H1 (cell line): ENCODE measurements at regions not wholly inside any gene's neighbourhood (a gene's known extent, or its start where the extent isn't known, plus 50 kb on each side); places are given as distances from the start of the nearest gene placed in this dataset.

Experiments used
- CTCF ChIA-PET: fragments of 300-600 bp; sonication (Branson Sonifier 250); formaldehyde crosslinking; loops from one replicate; lab custom pipeline; 2021; ENCODE audit not compliant: partially characterized antibody; lab: Charles Lee
- POLR2A ChIA-PET: fragments of 300-600 bp; sonication (Branson Sonifier 250); formaldehyde crosslinking; loops from one replicate; lab custom pipeline; 2021; ENCODE audit warnings: inconsistent platforms; ENCODE audit not compliant: partially characterized antibody; lab: Charles Lee
- DNase-seq, 2 experiments: peaks; one replicate each; pipeline versions ENCODE4 v3.0.0 to v3.0.0-alpha.2; 2010 to 2022; ENCODE audit warnings: low spot score in 2 of 2, low read depth in 1 of 2, mixed read lengths in 1 of 2
- FAIRE-seq: peaks from 2 replicates; lab custom pipeline; 2011; peaks lifted over from hg19 to GRCh38; lab: Jason Lieb, UNC
- H2AFZ ChIP-seq: 2 replicates; pipeline ENCODE4 v1.8.1; 2012; ENCODE audit warnings: low read length, inconsistent platforms
- H2AK5ac ChIP-seq: 2 replicates; pipeline ENCODE4 v1.6.1; 2013; ENCODE audit warnings: low read depth, low read length
- H2BK120ac ChIP-seq: replicated peaks from 2 replicates; pipeline ENCODE3; 2013; ENCODE audit warnings: low read depth, low read length, inconsistent platforms
- H2BK12ac ChIP-seq: 2 replicates; pipeline ENCODE4 v1.6.1; 2013; ENCODE audit warnings: low read depth, low read length
- H2BK15ac ChIP-seq: 2 replicates; pipeline ENCODE4 v1.6.1; 2013; ENCODE audit warnings: low read length
- H2BK20ac ChIP-seq: 2 replicates; pipeline ENCODE4 v1.6.1; 2013; ENCODE audit warnings: low read length
- H2BK5ac ChIP-seq: 2 replicates; pipeline ENCODE4 v1.6.1; 2013; ENCODE audit warnings: low read depth, low read length
- H3K14ac ChIP-seq: 2 replicates; pipeline ENCODE4 v1.6.1; 2013; ENCODE audit warnings: inconsistent platforms; ENCODE audit not compliant: insufficient read length
- H3K18ac ChIP-seq: 2 replicates; pipeline ENCODE4 v1.6.1; 2013; ENCODE audit warnings: low read length; ENCODE audit errors: extremely low read depth
- H3K23ac ChIP-seq: 2 replicates; pipeline ENCODE4 v1.6.1; 2013; ENCODE audit warnings: inconsistent platforms; ENCODE audit not compliant: insufficient read length
- H3K23me2 ChIP-seq: 2 replicates; pipeline ENCODE4 v1.6.1; 2013; ENCODE audit warnings: low read depth, low read length
- H3K27ac ChIP-seq: 2 replicates; pipeline ENCODE4 v1.6.1; 2011; ENCODE audit warnings: low read depth, low read length, inconsistent platforms
- H3K27me3 ChIP-seq, 4 experiments: replicated peaks in 1 of 4; 1 replicate in 1 of 4; 2 replicates in 3 of 4; pipeline versions ENCODE4 v1.6.1 to v1.8.1; 2011 to 2013; ENCODE audit warnings: low read length in 3 of 4, mild to moderate bottlenecking in 3 of 4, inconsistent platforms in 2 of 4, mixed read lengths in 2 of 4, moderate library complexity in 1 of 4; ENCODE audit not compliant: control insufficient read depth in 3 of 4, insufficient read depth in 3 of 4; ENCODE audit errors: extremely low read depth in 1 of 4
- H3K36me3 ChIP-seq, 4 experiments: 2 replicates each; pipeline versions ENCODE4 v1.6.1 to v1.8.1; 2011 to 2013; ENCODE audit warnings: mild to moderate bottlenecking in 4 of 4, low read length in 3 of 4, moderate library complexity in 2 of 4, control low read depth in 1 of 4, inconsistent platforms in 1 of 4; ENCODE audit not compliant: insufficient read depth in 4 of 4, control insufficient read depth in 2 of 4
- H3K4ac ChIP-seq: replicated peaks from 2 replicates; pipeline ENCODE3; 2013; ENCODE audit warnings: low read length, low read depth, mixed read lengths, inconsistent platforms; ENCODE audit not compliant: insufficient read length
- H3K4me1 ChIP-seq, 4 experiments: replicated peaks in 1 of 4; 1 replicate in 1 of 4; 2 replicates in 3 of 4; pipeline versions ENCODE4 v1.6.1 to v1.8.1; 2011 to 2013; ENCODE audit warnings: low read length in 3 of 4, inconsistent platforms in 2 of 4, mixed read lengths in 1 of 4; ENCODE audit not compliant: insufficient read depth in 4 of 4, control insufficient read depth in 3 of 4
- H3K4me2 ChIP-seq, 2 experiments: 2 replicates each; pipeline versions ENCODE4 v1.6.1 to v1.8.1; 2011 to 2013; ENCODE audit warnings: low read depth in 2 of 2, low read length in 2 of 2, control low read depth in 1 of 2, inconsistent platforms in 1 of 2, mild to moderate bottlenecking in 1 of 2; ENCODE audit not compliant: insufficient read depth in 1 of 2
- H3K4me3 ChIP-seq, 4 experiments: fragments of 200-600, 300-600 bp in 1 of 4; sonication (generic), shearing (Covaris generic), sonication (Bioruptor Twin) in 1 of 4; 2 replicates each; pipeline versions ENCODE4 v1.5.1 to v1.8.1; 2011 to 2016; ENCODE audit warnings: low read length in 4 of 4, low read depth in 3 of 4, control low read depth in 2 of 4, inconsistent platforms in 2 of 4, mild to moderate bottlenecking in 2 of 4, mixed read lengths in 1 of 4, moderate library complexity in 1 of 4; ENCODE audit not compliant: insufficient read depth in 2 of 4; ENCODE audit errors: extremely low read depth in 1 of 4
- H3K56ac ChIP-seq: replicated peaks from 2 replicates; pipeline ENCODE3; 2013; ENCODE audit warnings: low read depth, mild to moderate bottlenecking, mixed read lengths, low read length, inconsistent platforms; ENCODE audit not compliant: insufficient read length
- H3K79me1 ChIP-seq: 2 replicates; pipeline ENCODE4 v1.6.1; 2013; ENCODE audit warnings: low read depth, low read length, control low read depth
- H3K79me2 ChIP-seq, 2 experiments: 2 replicates each; pipeline versions ENCODE4 v1.6.1 to v1.8.1; 2012 to 2013; ENCODE audit warnings: low read length in 2 of 2, mild to moderate bottlenecking in 2 of 2, inconsistent platforms in 1 of 2; ENCODE audit not compliant: insufficient read depth in 2 of 2, control insufficient read depth in 1 of 2
- H3K9ac ChIP-seq, 4 experiments: replicated peaks in 1 of 4; 1 replicate in 1 of 4; 2 replicates in 3 of 4; pipeline versions ENCODE4 v1.6.1 to v1.8.1; 2011 to 2013; ENCODE audit warnings: low read depth in 3 of 4, low read length in 3 of 4, control low read depth in 2 of 4, mild to moderate bottlenecking in 2 of 4, moderate library complexity in 2 of 4, inconsistent platforms in 1 of 4; ENCODE audit errors: extremely low read depth in 1 of 4
- H3K9me3 ChIP-seq, 2 experiments: 2 replicates each; pipeline versions ENCODE4 v1.6.1 to v1.8.1; 2012 to 2013; ENCODE audit warnings: mild to moderate bottlenecking in 2 of 2, moderate library complexity in 2 of 2, control low read depth in 1 of 2, inconsistent platforms in 1 of 2, low read depth in 1 of 2, low read length in 1 of 2, mixed read lengths in 1 of 2; ENCODE audit not compliant: insufficient read depth in 2 of 2
- H4K20me1 ChIP-seq, 2 experiments: replicated peaks in 1 of 2; 2 replicates each; pipeline versions ENCODE3 to v1.8.1; 2011 to 2013; ENCODE audit warnings: inconsistent platforms in 2 of 2, low read length in 2 of 2, mild to moderate bottlenecking in 1 of 2; ENCODE audit not compliant: insufficient read depth in 2 of 2, control insufficient read depth in 1 of 2
- H4K5ac ChIP-seq: 2 replicates; pipeline ENCODE4 v1.6.1; 2013; ENCODE audit warnings: low read length, low read depth, mixed read lengths, inconsistent platforms; ENCODE audit not compliant: insufficient read length
- H4K8ac ChIP-seq: 2 replicates; pipeline ENCODE4 v1.8.0; 2013; ENCODE audit warnings: mild to moderate bottlenecking, moderate library complexity, low read length, inconsistent platforms; ENCODE audit not compliant: insufficient read depth; ENCODE audit errors: extremely low read depth
- H4K91ac ChIP-seq: replicated peaks from 2 replicates; pipeline ENCODE3; 2013; ENCODE audit warnings: low read length, mixed read lengths, inconsistent platforms; ENCODE audit not compliant: insufficient read length
- ASH2L ChIP-seq: fragments of 200-600, 300-600 bp; sonication (generic); IDR thresholded peaks from one replicate; pipeline ENCODE4 v1.7.1; 2017; ENCODE audit warnings: low read length
- BRCA1 ChIP-seq: IDR thresholded peaks from 2 replicates; pipeline ENCODE4 v1.6.1; 2012; ENCODE audit warnings: low read depth, low read length, improper control_type of control experiment
- CEBPB ChIP-seq: IDR thresholded peaks from 2 replicates; pipeline ENCODE4 v1.6.1; 2012; ENCODE audit warnings: low read depth, low read length
- EP300 ChIP-seq, 2 experiments: IDR thresholded peaks; 1 replicate in 1 of 2; 2 replicates in 1 of 2; pipeline ENCODE4 v1.6.1; 2011 to 2012; ENCODE audit warnings: low read depth in 2 of 2, low read length in 2 of 2, mild to moderate bottlenecking in 2 of 2, borderline replicate concordance in 1 of 2, inconsistent platforms in 1 of 2, moderate library complexity in 1 of 2
- FOSL1 ChIP-seq: IDR thresholded peaks from 2 replicates; pipeline ENCODE4 v1.6.1; 2011; ENCODE audit warnings: mild to moderate bottlenecking, low read depth, low read length, moderate library complexity; ENCODE audit not compliant: insufficient read depth
- HDAC6 ChIP-seq: IDR thresholded peaks from one replicate; pipeline ENCODE4 v1.7.1; 2012; ENCODE audit warnings: low read depth, mild to moderate bottlenecking, inconsistent platforms, low read length, moderate library complexity
- JUN ChIP-seq: IDR thresholded peaks from 2 replicates; pipeline ENCODE4 v1.6.1; 2011; ENCODE audit warnings: low read depth, mild to moderate bottlenecking, improper control_type of control experiment, low read length
- NRF1 ChIP-seq: IDR thresholded peaks from 2 replicates; pipeline ENCODE4 v1.6.1; 2011; ENCODE audit warnings: mild to moderate bottlenecking, low read depth, low read length, improper control_type of control experiment
- POLR2A ChIP-seq, 2 experiments: IDR thresholded peaks; 1 replicate in 1 of 2; 2 replicates in 1 of 2; pipeline ENCODE4 v1.6.1; 2011; ENCODE audit warnings: low read depth in 2 of 2, low read length in 2 of 2, mild to moderate bottlenecking in 2 of 2; ENCODE audit errors: control extremely low read depth in 1 of 2
- POLR2AphosphoS5 ChIP-seq: IDR thresholded peaks from 2 replicates; pipeline ENCODE4 v1.6.1; 2011; ENCODE audit warnings: low read depth, low read length
- RBBP5 ChIP-seq: IDR thresholded peaks from 2 replicates; pipeline ENCODE4 v1.7.1; 2012; ENCODE audit warnings: low read depth, mild to moderate bottlenecking, inconsistent platforms, low read length, moderate library complexity, borderline replicate concordance
- RNF2 ChIP-seq: fragments of 200-900, 300-1000 bp; sonication (generic); IDR thresholded peaks from 2 replicates; pipeline ENCODE4 v1.7.1; 2016; ENCODE audit warnings: borderline replicate concordance, low read depth, mild to moderate bottlenecking, antibody characterized with exemption, low read length; ENCODE audit not compliant: poor library complexity, severe bottlenecking; ENCODE audit errors: missing control alignments
- SIX5 ChIP-seq: IDR thresholded peaks from 2 replicates; pipeline ENCODE4 v1.6.1; 2011; ENCODE audit warnings: mild to moderate bottlenecking, low read depth, low read length
- SP1 ChIP-seq: IDR thresholded peaks from 2 replicates; pipeline ENCODE4 v1.6.1; 2011; ENCODE audit warnings: low read depth, low read length
- SUZ12 ChIP-seq: fragments of 200-600 bp; sonication (generic); IDR thresholded peaks from 2 replicates; pipeline ENCODE4 v1.6.1; 2012; ENCODE audit warnings: mild to moderate bottlenecking, inconsistent platforms, low read length, moderate library complexity, mixed read lengths
- WGBS, 2 experiments: shearing (Covaris generic) in 1 of 2; methylation state at CpG; one replicate each; pipeline versions ENCODE4 v1.1.6 to v1.1.7; 2013 to 2015; ENCODE audit warnings: low lambda C conversion rate in 2 of 2, mixed read lengths in 2 of 2, inconsistent platforms in 1 of 2, low coverage in 1 of 2, missing lambda C conversion rate in 1 of 2; ENCODE audit not compliant: insufficient replicate concordance in 2 of 2, insufficient coverage in 1 of 2, insufficient read length in 1 of 2; ENCODE audit errors: extremely low coverage in 1 of 2, missing lambda C conversion rate in 1 of 2; 5-methylcytosine and 5-hydroxymethylcytosine counted together

DNA sequence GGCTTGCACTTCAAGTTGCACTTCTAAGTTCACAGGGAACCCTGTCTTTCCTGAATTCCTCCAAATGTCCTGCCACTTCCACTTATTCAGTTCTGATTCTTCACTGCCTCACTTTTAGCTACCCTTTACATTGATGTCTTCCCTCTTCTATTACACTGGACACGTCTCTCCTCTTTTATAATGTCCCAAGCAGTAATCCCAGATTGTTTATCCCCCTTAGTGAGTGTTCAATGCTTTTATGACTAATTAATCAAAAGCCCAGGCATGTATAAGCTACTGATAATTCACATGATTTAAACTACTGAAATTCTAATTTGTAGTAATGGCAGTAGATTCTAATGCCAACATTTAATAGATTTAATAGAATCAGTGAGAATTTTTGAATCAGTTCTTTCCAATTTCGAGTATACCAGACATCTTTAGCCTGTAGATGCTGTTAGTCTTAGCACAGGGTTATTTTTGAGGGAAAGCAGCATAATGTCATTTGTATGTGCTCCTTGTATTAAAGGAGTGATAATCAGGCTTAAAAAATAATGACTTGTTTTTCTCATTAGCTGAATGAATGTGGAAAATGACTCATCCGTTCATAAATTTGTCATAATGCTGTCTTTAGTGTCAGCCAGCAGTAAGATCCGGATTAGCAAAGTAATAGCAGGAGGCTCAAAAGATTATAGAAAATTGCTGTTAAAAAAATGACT lies 703.1 kb downstream of the CENPC start:
- Histone ChIP-seq H2BK5ac (no peak overlapping the region), H3K23ac (no peak overlapping the region), H3K4me2 (no peak overlapping the region), H3K27ac (no peak overlapping the region), H4K8ac (no peak overlapping the region), H3K4me1 (no peaks in the 10 kb centered on the region), H3K36me3 (no peaks in the 10 kb centered on the region), H3K4me3 (no peak overlapping the region), H3K4ac (no peak overlapping the region), H2BK120ac (no peak overlapping the region), H3K79me2 (no peaks in the 10 kb centered on the region), H2AFZ (no peak overlapping the region), H3K18ac (no peak overlapping the region), H4K5ac (no peak overlapping the region), H3K23me2 (no peaks in the 10 kb centered on the region), H3K9ac (no peak overlapping the region), H2BK20ac (no peak overlapping the region), H4K91ac (no peak overlapping the region), H2BK15ac (no peak overlapping the region), H3K14ac (no peak overlapping the region), H4K20me1 (no peaks in the 10 kb centered on the region), H3K56ac (no peak overlapping the region), H3K79me1 (no peaks in the 10 kb centered on the region), H2BK12ac (no peak overlapping the region), H2AK5ac (no peak overlapping the region), H3K27me3 (no peaks in the 10 kb centered on the region), H3K9me3 (no peaks in the 10 kb centered on the region; a peak in 1 of 4 replicates)
- FAIRE-seq (no peak), DNase-seq (no peak)
- POLR2A ChIA-PET = no interaction called here
- CTCF ChIA-PET = no interaction called here
- 91% methylated on average over 4 of the region's 4 CpGs; no CpG with 5 or more reads in 1 of the 2 experiments for WGBS, 2 experiments
- TF ChIP-seq NRF1 = no peak
- no peak for TF ChIP-seq FOSL1
- TF ChIP-seq BRCA1 = no peak
- no peak for TF ChIP-seq JUN
- TF ChIP-seq RNF2 = no peak
- TF ChIP-seq CEBPB = no peak
- no peak for TF ChIP-seq ASH2L
- no peak for TF ChIP-seq SUZ12
- no peak for TF ChIP-seq POLR2A (IDR thresholded peaks at IDR 0.05; ENCODE audit: control extremely low read depth in 1 of 2, low read depth in 2 of 2, low read length in 2 of 2)
- TF ChIP-seq EP300 (IDR thresholded peaks at IDR 0.05; ENCODE audit: borderline replicate concordance in 1 of 2, low read depth in 2 of 2, low read length in 2 of 2) = no peak
- TF ChIP-seq HDAC6 = no peak
- TF ChIP-seq RBBP5 = no peak
- TF ChIP-seq SIX5 = no peak
- no peak for TF ChIP-seq SP1
- TF ChIP-seq POLR2AphosphoS5 = no peak
